H1 (cell line): ENCODE measurements at regions not wholly inside any gene's neighbourhood (a gene's known extent, or its start where the extent isn't known, plus 50 kb on each side); places are given as distances from the start of the nearest gene placed in this dataset.

Experiments used
- CTCF ChIA-PET: fragments of 300-600 bp; sonication (Branson Sonifier 250); formaldehyde crosslinking; loops from one replicate; lab custom pipeline; 2021; ENCODE audit not compliant: partially characterized antibody; lab: Charles Lee
- POLR2A ChIA-PET: fragments of 300-600 bp; sonication (Branson Sonifier 250); formaldehyde crosslinking; loops from one replicate; lab custom pipeline; 2021; ENCODE audit warnings: inconsistent platforms; ENCODE audit not compliant: partially characterized antibody; lab: Charles Lee
- DNase-seq, 2 experiments: peaks; one replicate each; pipeline versions ENCODE4 v3.0.0 to v3.0.0-alpha.2; 2010 to 2022; ENCODE audit warnings: low spot score in 2 of 2, low read depth in 1 of 2, mixed read lengths in 1 of 2
- FAIRE-seq: peaks from 2 replicates; lab custom pipeline; 2011; peaks lifted over from hg19 to GRCh38; lab: Jason Lieb, UNC
- H2AFZ ChIP-seq: 2 replicates; pipeline ENCODE4 v1.8.1; 2012; ENCODE audit warnings: low read length, inconsistent platforms
- H2AK5ac ChIP-seq: 2 replicates; pipeline ENCODE4 v1.6.1; 2013; ENCODE audit warnings: low read depth, low read length
- H2BK120ac ChIP-seq: replicated peaks from 2 replicates; pipeline ENCODE3; 2013; ENCODE audit warnings: low read depth, low read length, inconsistent platforms
- H2BK12ac ChIP-seq: 2 replicates; pipeline ENCODE4 v1.6.1; 2013; ENCODE audit warnings: low read depth, low read length
- H2BK15ac ChIP-seq: 2 replicates; pipeline ENCODE4 v1.6.1; 2013; ENCODE audit warnings: low read length
- H2BK20ac ChIP-seq: 2 replicates; pipeline ENCODE4 v1.6.1; 2013; ENCODE audit warnings: low read length
- H2BK5ac ChIP-seq: 2 replicates; pipeline ENCODE4 v1.6.1; 2013; ENCODE audit warnings: low read depth, low read length
- H3K14ac ChIP-seq: 2 replicates; pipeline ENCODE4 v1.6.1; 2013; ENCODE audit warnings: inconsistent platforms; ENCODE audit not compliant: insufficient read length
- H3K18ac ChIP-seq: 2 replicates; pipeline ENCODE4 v1.6.1; 2013; ENCODE audit warnings: low read length; ENCODE audit errors: extremely low read depth
- H3K23ac ChIP-seq: 2 replicates; pipeline ENCODE4 v1.6.1; 2013; ENCODE audit warnings: inconsistent platforms; ENCODE audit not compliant: insufficient read length
- H3K23me2 ChIP-seq: 2 replicates; pipeline ENCODE4 v1.6.1; 2013; ENCODE audit warnings: low read depth, low read length
- H3K27ac ChIP-seq: 2 replicates; pipeline ENCODE4 v1.6.1; 2011; ENCODE audit warnings: low read depth, low read length, inconsistent platforms
- H3K27me3 ChIP-seq, 4 experiments: replicated peaks in 1 of 4; 1 replicate in 1 of 4; 2 replicates in 3 of 4; pipeline versions ENCODE4 v1.6.1 to v1.8.1; 2011 to 2013; ENCODE audit warnings: low read length in 3 of 4, mild to moderate bottlenecking in 3 of 4, inconsistent platforms in 2 of 4, mixed read lengths in 2 of 4, moderate library complexity in 1 of 4; ENCODE audit not compliant: control insufficient read depth in 3 of 4, insufficient read depth in 3 of 4; ENCODE audit errors: extremely low read depth in 1 of 4
- H3K36me3 ChIP-seq, 4 experiments: 2 replicates each; pipeline versions ENCODE4 v1.6.1 to v1.8.1; 2011 to 2013; ENCODE audit warnings: mild to moderate bottlenecking in 4 of 4, low read length in 3 of 4, moderate library complexity in 2 of 4, control low read depth in 1 of 4, inconsistent platforms in 1 of 4; ENCODE audit not compliant: insufficient read depth in 4 of 4, control insufficient read depth in 2 of 4
- H3K4ac ChIP-seq: replicated peaks from 2 replicates; pipeline ENCODE3; 2013; ENCODE audit warnings: low read length, low read depth, mixed read lengths, inconsistent platforms; ENCODE audit not compliant: insufficient read length
- H3K4me1 ChIP-seq, 4 experiments: replicated peaks in 1 of 4; 1 replicate in 1 of 4; 2 replicates in 3 of 4; pipeline versions ENCODE4 v1.6.1 to v1.8.1; 2011 to 2013; ENCODE audit warnings: low read length in 3 of 4, inconsistent platforms in 2 of 4, mixed read lengths in 1 of 4; ENCODE audit not compliant: insufficient read depth in 4 of 4, control insufficient read depth in 3 of 4
- H3K4me2 ChIP-seq, 2 experiments: 2 replicates each; pipeline versions ENCODE4 v1.6.1 to v1.8.1; 2011 to 2013; ENCODE audit warnings: low read depth in 2 of 2, low read length in 2 of 2, control low read depth in 1 of 2, inconsistent platforms in 1 of 2, mild to moderate bottlenecking in 1 of 2; ENCODE audit not compliant: insufficient read depth in 1 of 2
- H3K4me3 ChIP-seq, 4 experiments: fragments of 200-600, 300-600 bp in 1 of 4; sonication (generic), shearing (Covaris generic), sonication (Bioruptor Twin) in 1 of 4; 2 replicates each; pipeline versions ENCODE4 v1.5.1 to v1.8.1; 2011 to 2016; ENCODE audit warnings: low read length in 4 of 4, low read depth in 3 of 4, control low read depth in 2 of 4, inconsistent platforms in 2 of 4, mild to moderate bottlenecking in 2 of 4, mixed read lengths in 1 of 4, moderate library complexity in 1 of 4; ENCODE audit not compliant: insufficient read depth in 2 of 4; ENCODE audit errors: extremely low read depth in 1 of 4
- H3K56ac ChIP-seq: replicated peaks from 2 replicates; pipeline ENCODE3; 2013; ENCODE audit warnings: low read depth, mild to moderate bottlenecking, mixed read lengths, low read length, inconsistent platforms; ENCODE audit not compliant: insufficient read length
- H3K79me1 ChIP-seq: 2 replicates; pipeline ENCODE4 v1.6.1; 2013; ENCODE audit warnings: low read depth, low read length, control low read depth
- H3K79me2 ChIP-seq, 2 experiments: 2 replicates each; pipeline versions ENCODE4 v1.6.1 to v1.8.1; 2012 to 2013; ENCODE audit warnings: low read length in 2 of 2, mild to moderate bottlenecking in 2 of 2, inconsistent platforms in 1 of 2; ENCODE audit not compliant: insufficient read depth in 2 of 2, control insufficient read depth in 1 of 2
- H3K9ac ChIP-seq, 4 experiments: replicated peaks in 1 of 4; 1 replicate in 1 of 4; 2 replicates in 3 of 4; pipeline versions ENCODE4 v1.6.1 to v1.8.1; 2011 to 2013; ENCODE audit warnings: low read depth in 3 of 4, low read length in 3 of 4, control low read depth in 2 of 4, mild to moderate bottlenecking in 2 of 4, moderate library complexity in 2 of 4, inconsistent platforms in 1 of 4; ENCODE audit errors: extremely low read depth in 1 of 4
- H3K9me3 ChIP-seq, 2 experiments: 2 replicates each; pipeline versions ENCODE4 v1.6.1 to v1.8.1; 2012 to 2013; ENCODE audit warnings: mild to moderate bottlenecking in 2 of 2, moderate library complexity in 2 of 2, control low read depth in 1 of 2, inconsistent platforms in 1 of 2, low read depth in 1 of 2, low read length in 1 of 2, mixed read lengths in 1 of 2; ENCODE audit not compliant: insufficient read depth in 2 of 2
- H4K20me1 ChIP-seq, 2 experiments: replicated peaks in 1 of 2; 2 replicates each; pipeline versions ENCODE3 to v1.8.1; 2011 to 2013; ENCODE audit warnings: inconsistent platforms in 2 of 2, low read length in 2 of 2, mild to moderate bottlenecking in 1 of 2; ENCODE audit not compliant: insufficient read depth in 2 of 2, control insufficient read depth in 1 of 2
- H4K5ac ChIP-seq: 2 replicates; pipeline ENCODE4 v1.6.1; 2013; ENCODE audit warnings: low read length, low read depth, mixed read lengths, inconsistent platforms; ENCODE audit not compliant: insufficient read length
- H4K8ac ChIP-seq: 2 replicates; pipeline ENCODE4 v1.8.0; 2013; ENCODE audit warnings: mild to moderate bottlenecking, moderate library complexity, low read length, inconsistent platforms; ENCODE audit not compliant: insufficient read depth; ENCODE audit errors: extremely low read depth
- H4K91ac ChIP-seq: replicated peaks from 2 replicates; pipeline ENCODE3; 2013; ENCODE audit warnings: low read length, mixed read lengths, inconsistent platforms; ENCODE audit not compliant: insufficient read length
- NANOG ChIP-seq: IDR thresholded peaks from 2 replicates; pipeline ENCODE4 v1.6.1; 2011; ENCODE audit warnings: low read length, low read depth, mild to moderate bottlenecking, inconsistent platforms; ENCODE audit not compliant: insufficient read depth, poor library complexity, severe bottlenecking
- RFX5 ChIP-seq: IDR thresholded peaks from 2 replicates; pipeline ENCODE4 v1.6.1; 2011; ENCODE audit warnings: low read depth, low read length, improper control_type of control experiment, borderline replicate concordance
- TAF7 ChIP-seq: optimal IDR thresholded peaks from 2 replicates; pipeline ENCODE3; 2011; ENCODE audit warnings: low read depth, mild to moderate bottlenecking, inconsistent platforms, low read length, moderate library complexity, borderline replicate concordance
- TBP ChIP-seq: IDR thresholded peaks from 2 replicates; pipeline ENCODE4 v1.6.1; 2011; ENCODE audit warnings: low read depth, low read length, improper control_type of control experiment
- WGBS, 2 experiments: shearing (Covaris generic) in 1 of 2; methylation state at CpG; one replicate each; pipeline versions ENCODE4 v1.1.6 to v1.1.7; 2013 to 2015; ENCODE audit warnings: low lambda C conversion rate in 2 of 2, mixed read lengths in 2 of 2, inconsistent platforms in 1 of 2, low coverage in 1 of 2, missing lambda C conversion rate in 1 of 2; ENCODE audit not compliant: insufficient replicate concordance in 2 of 2, insufficient coverage in 1 of 2, insufficient read length in 1 of 2; ENCODE audit errors: extremely low coverage in 1 of 2, missing lambda C conversion rate in 1 of 2; 5-methylcytosine and 5-hydroxymethylcytosine counted together
- TF ChIP-seq, protein P1 (sequence below): IDR thresholded peaks from 2 replicates; pipeline ENCODE4 v1.6.1; 2012; ENCODE audit warnings: low read length, inconsistent platforms
- TF ChIP-seq, protein P2 (sequence below): IDR thresholded peaks from 2 replicates; pipeline ENCODE4 v1.6.1; 2011; ENCODE audit warnings: low read length, improper control_type of control experiment

DNA sequence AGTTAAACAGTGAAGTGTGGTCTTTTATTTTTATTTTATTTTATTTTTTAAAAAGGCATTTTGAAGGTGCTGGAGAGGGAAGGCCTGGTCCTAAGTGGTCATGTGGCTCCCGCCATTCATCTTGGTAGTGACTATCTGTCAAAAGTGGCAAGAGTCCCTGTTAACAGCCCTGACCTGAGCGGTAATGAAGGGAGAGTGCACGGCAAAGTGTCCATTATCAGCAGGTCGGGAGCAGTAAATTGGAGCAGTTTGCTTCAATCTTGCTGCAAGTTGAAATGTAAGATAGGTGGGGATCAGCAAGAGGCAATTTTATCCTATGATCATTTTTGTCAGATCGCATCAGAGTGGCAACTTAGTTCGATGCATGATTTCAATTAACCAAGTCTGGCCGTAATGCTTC, 227.4 kb upstream of the SP4 start:
- no peak overlapping the region for H3K4ac ChIP-seq
- FAIRE-seq, result no peak
- no peak overlapping the region for H2AK5ac ChIP-seq
- no peak overlapping the region for H3K4me3 ChIP-seq
- no peaks in the 10 kb centered on the region for H3K9me3 ChIP-seq
- no peak overlapping the region for H2BK12ac ChIP-seq
- no peak overlapping the region for H2BK120ac ChIP-seq
- no peak overlapping the region for H4K8ac ChIP-seq
- H3K23me2 ChIP-seq, result 0 out of 2 replicates have a peak, but pooled peaks cover 2% of the 10 kb centered on the region
- H3K79me2 ChIP-seq, result no peaks in the 10 kb centered on the region
- H4K5ac ChIP-seq, result no peak overlapping the region
- H3K27ac ChIP-seq, result no peak overlapping the region
- no peak overlapping the region for H2BK5ac ChIP-seq
- 91% methylated on average over 7 of the region's 7 CpGs; no CpG with 5 or more reads in 1 of the 2 experiments for WGBS, 2 experiments
- no peak overlapping the region for H2BK15ac ChIP-seq
- H4K91ac ChIP-seq, result no peak overlapping the region
- peaks cover 0 to 4% (median 4%) of the 10 kb centered on the region in 4 experiments; a peak in 2 of 7 replicates for H3K4me1 ChIP-seq
- ChIA-PET POLR2A (interaction anchor here (0.7 kb wide), 1 partner anchor 10 kb away, joined by 3 read pairs; no protein-coding TSS in a partner anchor), CTCF (interaction anchor here (0.6 kb wide), 1 partner anchor 351 kb away, joined by 3 read pairs; no protein-coding TSS in a partner anchor)
- H3K56ac ChIP-seq, result no peak overlapping the region
- H3K9ac ChIP-seq, result no peak overlapping the region
- no peak overlapping the region for H3K4me2 ChIP-seq
- H2AFZ ChIP-seq, result no peak overlapping the region
- H3K14ac ChIP-seq, result no peak overlapping the region
- H3K27me3 ChIP-seq, result no peaks in the 10 kb centered on the region
- no peak overlapping the region for H3K18ac ChIP-seq
- no peaks in the 10 kb centered on the region for H3K79me1 ChIP-seq
- H3K23ac ChIP-seq, result no peak overlapping the region
- H4K20me1 ChIP-seq, result no peaks in the 10 kb centered on the region
- TF ChIP-seq, protein P1, sequence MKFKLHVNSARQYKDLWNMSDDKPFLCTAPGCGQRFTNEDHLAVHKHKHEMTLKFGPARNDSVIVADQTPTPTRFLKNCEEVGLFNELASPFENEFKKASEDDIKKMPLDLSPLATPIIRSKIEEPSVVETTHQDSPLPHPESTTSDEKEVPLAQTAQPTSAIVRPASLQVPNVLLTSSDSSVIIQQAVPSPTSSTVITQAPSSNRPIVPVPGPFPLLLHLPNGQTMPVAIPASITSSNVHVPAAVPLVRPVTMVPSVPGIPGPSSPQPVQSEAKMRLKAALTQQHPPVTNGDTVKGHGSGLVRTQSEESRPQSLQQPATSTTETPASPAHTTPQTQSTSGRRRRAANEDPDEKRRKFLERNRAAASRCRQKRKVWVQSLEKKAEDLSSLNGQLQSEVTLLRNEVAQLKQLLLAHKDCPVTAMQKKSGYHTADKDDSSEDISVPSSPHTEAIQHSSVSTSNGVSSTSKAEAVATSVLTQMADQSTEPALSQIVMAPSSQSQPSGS, result no peak
- TF ChIP-seq TBP, result no peak
- TF ChIP-seq, protein P2, sequence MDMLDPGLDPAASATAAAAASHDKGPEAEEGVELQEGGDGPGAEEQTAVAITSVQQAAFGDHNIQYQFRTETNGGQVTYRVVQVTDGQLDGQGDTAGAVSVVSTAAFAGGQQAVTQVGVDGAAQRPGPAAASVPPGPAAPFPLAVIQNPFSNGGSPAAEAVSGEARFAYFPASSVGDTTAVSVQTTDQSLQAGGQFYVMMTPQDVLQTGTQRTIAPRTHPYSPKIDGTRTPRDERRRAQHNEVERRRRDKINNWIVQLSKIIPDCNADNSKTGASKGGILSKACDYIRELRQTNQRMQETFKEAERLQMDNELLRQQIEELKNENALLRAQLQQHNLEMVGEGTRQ, result no peak
- no peak for TF ChIP-seq NANOG
- no peak for TF ChIP-seq RFX5
- TF ChIP-seq TAF7, result no peak
- DNase-seq, result no peak
- no peaks in the 10 kb centered on the region for H3K36me3 ChIP-seq
- no peak overlapping the region for H2BK20ac ChIP-seq
